ENCODE measurements at regions not wholly inside any gene's neighbourhood (a gene's known extent, or its start where the extent isn't known, plus 50 kb on each side); places are given as distances from the start of the nearest gene placed in this dataset.

- TF ChIP-seq CTCF (IDR thresholded peaks at IDR 0.05; ENCODE audit: low read length, missing control alignments): no peak
- DNase-seq (ENCODE audit: low read depth): no peak
- H3K4me3 ChIP-seq (replicated peaks; ENCODE audit: low read depth, low read length): no peak overlapping the region
Observed at GRCh38 chr6:88294702-88295101, 128.6 kb upstream of the CNR1 start.

- no peak for DNase-seq (ENCODE audit: low read depth)
- no peak for TF ChIP-seq CTCF (IDR thresholded peaks at IDR 0.05; ENCODE audit: low read length, missing control alignments)
Observed at GRCh38 chr6:88290411-88290810, 124.3 kb upstream of the CNR1 start.

GRCh38 chr6:88287696-88288095 lies 121.5 kb upstream of the CNR1 start:
- H3K4me3 ChIP-seq (replicated peaks; ENCODE audit: low read depth, low read length): no peak overlapping the region
- no peak for TF ChIP-seq CTCF (IDR thresholded peaks at IDR 0.05; ENCODE audit: low read length, missing control alignments)
- no peak for DNase-seq (ENCODE audit: low read depth)

More at GRCh38 chr6:88290411-88290810, 124.3 kb upstream of the CNR1 start:
- H3K4me3 ChIP-seq (replicated peaks; ENCODE audit: low read depth, low read length): no peak overlapping the region

- no peak for DNase-seq (ENCODE audit: low read depth)
- no peak for TF ChIP-seq CTCF (IDR thresholded peaks at IDR 0.05; ENCODE audit: low read length, missing control alignments)
- H3K4me3 ChIP-seq (replicated peaks; ENCODE audit: low read depth, low read length): no peak overlapping the region
Observed at GRCh38 chr6:88276331-88276730, 110.2 kb upstream of the CNR1 start.

- no peak for DNase-seq (ENCODE audit: low read depth)
- H3K4me3 ChIP-seq (replicated peaks; ENCODE audit: low read depth, low read length): no peak overlapping the region
- no peak for TF ChIP-seq CTCF (IDR thresholded peaks at IDR 0.05; ENCODE audit: low read length, missing control alignments)
Observed at GRCh38 chr6:88268508-88268907, 102.4 kb upstream of the CNR1 start.

DNA sequence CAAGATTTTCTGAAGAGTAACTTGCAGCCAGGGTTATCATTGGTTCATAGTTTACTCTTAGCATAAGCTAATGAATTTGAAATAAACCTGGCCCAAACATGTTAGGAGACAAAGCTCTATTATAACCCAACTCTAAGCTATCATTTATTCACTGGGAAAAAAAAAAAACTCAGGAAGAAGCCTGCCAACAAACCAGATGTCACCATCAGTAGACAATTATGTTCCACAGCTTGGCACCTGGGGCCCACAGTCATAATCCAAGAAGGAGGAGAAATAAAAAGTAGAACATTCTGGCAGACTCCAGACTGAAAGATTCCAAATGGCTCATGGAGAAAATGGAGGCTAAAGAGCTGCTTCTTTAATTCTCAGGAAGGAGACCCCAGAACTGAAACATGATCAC lies 100.0 kb upstream of the CNR1 start:
- no peak overlapping the region for H3K4me3 ChIP-seq (replicated peaks; ENCODE audit: low read depth, low read length)
- no peak for TF ChIP-seq CTCF (IDR thresholded peaks at IDR 0.05; ENCODE audit: low read length, missing control alignments)
- DNase-seq (ENCODE audit: low read depth): no peak

- H3K4me3 ChIP-seq (replicated peaks; ENCODE audit: low read depth, low read length): no peak overlapping the region
- peak; percentile 1 for DNase-seq (ENCODE audit: low read depth)
- TF ChIP-seq CTCF (IDR thresholded peaks at IDR 0.05; ENCODE audit: low read length, missing control alignments): no peak
Observed at GRCh38 chr6:88263591-88263990, 97.4 kb upstream of the CNR1 start.
